ENCODE measurements at regions not wholly inside any gene's neighbourhood (a gene's known extent, or its start where the extent isn't known, plus 50 kb on each side); places are given as distances from the start of the nearest gene placed in this dataset.

GRCh38 chr1:36572906-36573305 is 90.2 kb upstream of the CSF3R start:
- H3K27me3 ChIP-seq (replicated peaks; ENCODE audit: insufficient read depth, low read length) = peaks cover 67% of the 10 kb centered on the region
- no peak for DNase-seq
- H3K9ac ChIP-seq (ENCODE audit: low read length) = no peak overlapping the region

GRCh38 chr1:36572142-36572715 is 89.5 kb upstream of the CSF3R start:
- no peak overlapping the region for H3K27ac ChIP-seq (ENCODE audit: low read length)
- no peaks in the 10 kb centered on the region for H3F3A ChIP-seq (ENCODE audit: insufficient read depth, low read length)
- no peaks in the 10 kb centered on the region for H3K9me3 ChIP-seq (replicated peaks; ENCODE audit: insufficient read depth, low read length)
- no peak overlapping the region for H2AFZ ChIP-seq (ENCODE audit: low read length)
- H3K4me1 ChIP-seq (ENCODE audit: low read length) = no peaks in the 10 kb centered on the region
- H3K79me2 ChIP-seq (ENCODE audit: low read length) = no peaks in the 10 kb centered on the region
- H3K9me2 ChIP-seq (replicated peaks; ENCODE audit: insufficient read depth, low read length) = no peaks in the 10 kb centered on the region
- no peaks in the 10 kb centered on the region for H3K36me3 ChIP-seq (replicated peaks; ENCODE audit: insufficient read depth, low read length)
- no peak for DNase-seq
- H3K4me3 ChIP-seq (ENCODE audit: low read length) = no peak overlapping the region
- H3K9ac ChIP-seq (ENCODE audit: low read length) = no peak overlapping the region
- H3K4me2 ChIP-seq (ENCODE audit: low read depth, low read length) = no peak overlapping the region
- no peak for TF ChIP-seq EZH2 (optimal IDR thresholded peaks at IDR 0.05; ENCODE audit: low read depth, low read length)
- no peak for TF ChIP-seq EZH2phosphoT487 (IDR thresholded peaks at IDR 0.05; ENCODE audit: low read length)
- TF ChIP-seq CTCF (IDR thresholded peaks at IDR 0.05; ENCODE audit: low read length) = no peak
- no peaks in the 10 kb centered on the region for H4K20me1 ChIP-seq (ENCODE audit: insufficient read depth, low read length)
- H3K27me3 ChIP-seq (replicated peaks; ENCODE audit: insufficient read depth, low read length) = peaks cover 69% of the 10 kb centered on the region

More at GRCh38 chr1:36572906-36573305, 90.2 kb upstream of the CSF3R start:
- no peaks in the 10 kb centered on the region for H3F3A ChIP-seq (ENCODE audit: insufficient read depth, low read length)
- no peaks in the 10 kb centered on the region for H3K4me1 ChIP-seq (ENCODE audit: low read length)
- H4K20me1 ChIP-seq (ENCODE audit: insufficient read depth, low read length) = no peaks in the 10 kb centered on the region
- H3K9me2 ChIP-seq (replicated peaks; ENCODE audit: insufficient read depth, low read length) = no peaks in the 10 kb centered on the region
- H3K27ac ChIP-seq (ENCODE audit: low read length) = no peak overlapping the region
- TF ChIP-seq CTCF (IDR thresholded peaks at IDR 0.05; ENCODE audit: low read length) (no peak), EZH2phosphoT487 (IDR thresholded peaks at IDR 0.05; ENCODE audit: low read length) (no peak), EZH2 (optimal IDR thresholded peaks at IDR 0.05; ENCODE audit: low read depth, low read length) (no peak)
- H3K4me2 ChIP-seq (ENCODE audit: low read depth, low read length) = no peak overlapping the region
- H3K36me3 ChIP-seq (replicated peaks; ENCODE audit: insufficient read depth, low read length) = no peaks in the 10 kb centered on the region
- H3K9me3 ChIP-seq (replicated peaks; ENCODE audit: insufficient read depth, low read length) = no peaks in the 10 kb centered on the region
- H3K79me2 ChIP-seq (ENCODE audit: low read length) = no peaks in the 10 kb centered on the region
- H2AFZ ChIP-seq (ENCODE audit: low read length) = no peak overlapping the region
- H3K4me3 ChIP-seq (ENCODE audit: low read length) = no peak overlapping the region

GRCh38 chr1:36571106-36571505 is 88.4 kb upstream of the CSF3R start:
- DNase-seq = no peak
- Histone ChIP-seq H3F3A (ENCODE audit: insufficient read depth, low read length) (no peaks in the 10 kb centered on the region), H3K79me2 (ENCODE audit: low read length) (no peaks in the 10 kb centered on the region), H3K4me3 (ENCODE audit: low read length) (no peak overlapping the region), H3K4me1 (ENCODE audit: low read length) (no peaks in the 10 kb centered on the region), H3K36me3 (replicated peaks; ENCODE audit: insufficient read depth, low read length) (no peaks in the 10 kb centered on the region), H3K27ac (ENCODE audit: low read length) (no peak overlapping the region), H2AFZ (ENCODE audit: low read length) (no peak overlapping the region), H3K9me3 (replicated peaks; ENCODE audit: insufficient read depth, low read length) (no peaks in the 10 kb centered on the region), H4K20me1 (ENCODE audit: insufficient read depth, low read length) (no peaks in the 10 kb centered on the region), H3K9ac (ENCODE audit: low read length) (no peak overlapping the region), H3K4me2 (ENCODE audit: low read depth, low read length) (no peak overlapping the region), H3K27me3 (replicated peaks; ENCODE audit: insufficient read depth, low read length) (peaks cover 75% of the 10 kb centered on the region), H3K9me2 (replicated peaks; ENCODE audit: insufficient read depth, low read length) (no peaks in the 10 kb centered on the region)
- TF ChIP-seq CTCF (IDR thresholded peaks at IDR 0.05; ENCODE audit: low read length) (no peak), EZH2phosphoT487 (IDR thresholded peaks at IDR 0.05; ENCODE audit: low read length) (no peak), EZH2 (optimal IDR thresholded peaks at IDR 0.05; ENCODE audit: low read depth, low read length) (no peak)
